ENCODE measurements at regions not wholly inside any gene's neighbourhood (a gene's known extent, or its start where the extent isn't known, plus 50 kb on each side); places are given as distances from the start of the nearest gene placed in this dataset.

GRCh38 chr5:68518286-68518685 lies 302.7 kb downstream of the PIK3R1 start:
- WGBS, 3 donors = 89 to 93% (median 92%) methylated on average over 4 of the region's 4 CpGs
- H3K4me3 ChIP-seq = no peak overlapping the region
- no peak overlapping the region for H3K27ac ChIP-seq
- no peak for TF ChIP-seq CTCF (IDR thresholded peaks at IDR 0.05)
- H3K27me3 ChIP-seq (ENCODE audit: insufficient read depth in 3 of 3, low read length in 2 of 3) = no peaks in the 10 kb centered on the region
- DNase-seq (no peak), ATAC-seq (no peak)
- H3K9me3 ChIP-seq = no peaks in the 10 kb centered on the region
- intact Hi-C loops (cut with DNase I) = no loop called here
- H3K4me1 ChIP-seq = no peaks in the 10 kb centered on the region
- H3K36me3 ChIP-seq (ENCODE audit: insufficient read depth in 1 of 2, low read depth in 1 of 2) = no peaks in the 10 kb centered on the region

GRCh38 chr5:68519143-68519542 lies 303.6 kb downstream of the PIK3R1 start:
- TF ChIP-seq CTCF (IDR thresholded peaks at IDR 0.05) = no peak
- intact Hi-C loops (cut with DNase I) = no loop called here
- WGBS, 3 donors = 72 to 76% (median 75%) methylated on average over 3 of the region's 3 CpGs
- no peaks in the 10 kb centered on the region for H3K36me3 ChIP-seq (ENCODE audit: insufficient read depth in 1 of 2, low read depth in 1 of 2)
- H3K4me1 ChIP-seq = no peaks in the 10 kb centered on the region
- ATAC-seq = no peak
- DNase-seq = no peak
- no peak overlapping the region for H3K4me3 ChIP-seq
- no peaks in the 10 kb centered on the region for H3K27me3 ChIP-seq (ENCODE audit: insufficient read depth in 3 of 3, low read length in 2 of 3)
- H3K27ac ChIP-seq = no peak overlapping the region
- no peaks in the 10 kb centered on the region for H3K9me3 ChIP-seq

- 39 to 68% (median 40%) methylated on average over 1 of the region's 1 CpG for WGBS, 3 donors
- Histone ChIP-seq H3K36me3 (ENCODE audit: insufficient read depth in 1 of 2, low read depth in 1 of 2) (no peaks in the 10 kb centered on the region), H3K4me1 (no peaks in the 10 kb centered on the region), H3K27me3 (ENCODE audit: insufficient read depth in 3 of 3, low read length in 2 of 3) (no peaks in the 10 kb centered on the region), H3K27ac (no peak overlapping the region), H3K9me3 (no peaks in the 10 kb centered on the region), H3K4me3 (no peak overlapping the region)
- no peak for DNase-seq
- no peak for TF ChIP-seq CTCF (IDR thresholded peaks at IDR 0.05)
- intact Hi-C loops (cut with DNase I) = no loop called here
- ATAC-seq = no peak
These were observed 306.2 kb downstream of the PIK3R1 start for GRCh38 chr5:68521776-68522175.

- DNase-seq = no peak
- TF ChIP-seq CTCF (IDR thresholded peaks at IDR 0.05) = no peak
- H3K27ac ChIP-seq = no peak overlapping the region
- no peaks in the 10 kb centered on the region for H3K27me3 ChIP-seq (ENCODE audit: insufficient read depth in 3 of 3, low read length in 2 of 3)
- intact Hi-C loops (cut with DNase I) = no loop called here
- no peak overlapping the region for H3K4me3 ChIP-seq
- no peaks in the 10 kb centered on the region for H3K36me3 ChIP-seq (ENCODE audit: insufficient read depth in 1 of 2, low read depth in 1 of 2)
- ATAC-seq = no peak
- no peaks in the 10 kb centered on the region for H3K4me1 ChIP-seq
- 88 to 96% (median 92%) methylated on average over 4 of the region's 4 CpGs for WGBS, 3 donors
- H3K9me3 ChIP-seq = peaks cover 4% of the 10 kb centered on the region
These were observed 307.3 kb downstream of the PIK3R1 start for GRCh38 chr5:68522863-68523262.

- ATAC-seq (no peak), DNase-seq (no peak)
- TF ChIP-seq CTCF (IDR thresholded peaks at IDR 0.05) = no peak
- Histone ChIP-seq H3K9me3 (peaks cover 5% of the 10 kb centered on the region), H3K4me3 (no peak overlapping the region), H3K36me3 (ENCODE audit: insufficient read depth in 1 of 2, low read depth in 1 of 2) (no peaks in the 10 kb centered on the region), H3K27ac (no peak overlapping the region), H3K4me1 (peaks cover 3% of the 10 kb centered on the region), H3K27me3 (ENCODE audit: insufficient read depth in 3 of 3, low read length in 2 of 3) (no peaks in the 10 kb centered on the region)
- intact Hi-C loops (cut with DNase I) = no loop called here
- 70 to 84% (median 77%) methylated on average over 3 of the region's 3 CpGs for WGBS, 3 donors
These were observed 313.3 kb downstream of the PIK3R1 start for GRCh38 chr5:68528821-68529273.
